ENCODE measurements at regions not wholly inside any gene's neighbourhood (a gene's known extent, or its start where the extent isn't known, plus 50 kb on each side); places are given as distances from the start of the nearest gene placed in this dataset.

- no peak for DNase-seq (ENCODE audit: low spot score)
- no peak overlapping the region for H3K27ac ChIP-seq (ENCODE audit: low read depth in 1 of 2, low read length in 2 of 2)
- H3K4me1 ChIP-seq (ENCODE audit: control insufficient read depth in 4 of 4, insufficient read depth in 4 of 4, low read length in 3 of 4) = peaks cover 0 to 14% (median 13%) of the 10 kb centered on the region in 4 donors
- no peak overlapping the region for H3K4me3 ChIP-seq (ENCODE audit: low read depth in 1 of 3, low read length in 3 of 3)
- H3K9ac ChIP-seq (ENCODE audit: low read depth in 1 of 2, low read length in 2 of 2) = no peak overlapping the region
- no peaks in the 10 kb centered on the region for H3K36me3 ChIP-seq (ENCODE audit: control insufficient read depth in 4 of 4, insufficient read depth in 3 of 4, low read depth in 1 of 4, low read length in 3 of 4)
- 89% methylated on average over 10 of the region's 10 CpGs for WGBS
- no peaks in the 10 kb centered on the region for H3K27me3 ChIP-seq (ENCODE audit: control insufficient read depth in 4 of 4, insufficient read depth in 4 of 4, low read length in 3 of 4)
- TF ChIP-seq EGR1 (IDR thresholded peaks at IDR 0.05; ENCODE audit: low read depth in 2 of 2) (no peak), NR2F2 (IDR thresholded peaks at IDR 0.05) (no peak), CTCF (IDR thresholded peaks at IDR 0.05; ENCODE audit: low read depth, low read length, missing input control) (no peak), REST (IDR thresholded peaks at IDR 0.05) (no peak), YY1 (IDR thresholded peaks at IDR 0.05) (no peak), RAD21 (IDR thresholded peaks at IDR 0.05) (no peak), HNF4A (conservative IDR thresholded peaks at IDR 0.05) (no peak), ZBTB33 (IDR thresholded peaks at IDR 0.05) (no peak), FOXA1 (IDR thresholded peaks at IDR 0.05) (no peak), RXRA (IDR thresholded peaks at IDR 0.05) (no peak), FOXA2 (IDR thresholded peaks at IDR 0.05) (no peak), GABPA (IDR thresholded peaks at IDR 0.05 in 1 of 2, conservative IDR thresholded peaks at IDR 0.05 in 1 of 2) (no peak), HNF4G (IDR thresholded peaks at IDR 0.05) (no peak), MAX (IDR thresholded peaks at IDR 0.05) (no peak), TAF1 (conservative IDR thresholded peaks at IDR 0.05) (no peak), SP1 (IDR thresholded peaks at IDR 0.05) (no peak), JUND (IDR thresholded peaks at IDR 0.05) (no peak), ATF3 (IDR thresholded peaks at IDR 0.05) (no peak)
- no peaks in the 10 kb centered on the region for H3K9me3 ChIP-seq (ENCODE audit: control insufficient read depth in 4 of 4, low read length in 3 of 4)
Observed at GRCh38 chr11:86140334-86140990, 71.6 kb upstream of the PICALM start.
